ENCODE measurements at regions not wholly inside any gene's neighbourhood (a gene's known extent, or its start where the extent isn't known, plus 50 kb on each side); places are given as distances from the start of the nearest gene placed in this dataset.

GRCh38 chr1:43008115-43009060, 49.7 kb upstream of the SLC2A1 start (continued):
- TF ChIP-seq IKZF5 (CRISPR knock-in tag; IDR thresholded peaks at IDR 0.05) (peak; percentile 77; the same call in 1 of the 2 replicates), TBX3 (IDR thresholded peaks at IDR 0.05; ENCODE audit: borderline replicate concordance) (no peak), LCORL (IDR thresholded peaks at IDR 0.05) (no peak), LCORL (CRISPR knock-in tag; IDR thresholded peaks at IDR 0.05) (peak; percentile 74), THRA (CRISPR knock-in tag; IDR thresholded peaks at IDR 0.05; ENCODE audit: borderline replicate concordance) (peak; percentile 66; the same call in 1 of the 2 replicates), ZNF570 (CRISPR knock-in tag; IDR thresholded peaks at IDR 0.05; ENCODE audit: borderline replicate concordance) (no peak), ZNF512B (CRISPR knock-in tag; IDR thresholded peaks at IDR 0.05; ENCODE audit: borderline replicate concordance) (0 out of 2 replicates have a peak, but pooled peaks have one; percentile 65), RCOR2 (CRISPR knock-in tag; IDR thresholded peaks at IDR 0.05) (peak; percentile 57), TARDBP (CRISPR knock-in tag; IDR thresholded peaks at IDR 0.05) (peak; percentile 28; the same call in 1 of the 2 replicates), ARNTL (CRISPR knock-in tag; IDR thresholded peaks at IDR 0.05) (peak; percentile 44; the same call in 1 of the 2 replicates), SIN3B (IDR thresholded peaks at IDR 0.05; ENCODE audit: low read length) (no peak), ZC3H4 (CRISPR knock-in tag; IDR thresholded peaks at IDR 0.05; ENCODE audit: borderline replicate concordance) (no peak), CAMTA2 (CRISPR knock-in tag; IDR thresholded peaks at IDR 0.05; ENCODE audit: borderline replicate concordance) (no peak), MBNL3 (CRISPR knock-in tag; conservative IDR thresholded peaks at IDR 0.05) (no peak), ZNF766 (CRISPR knock-in tag; IDR thresholded peaks at IDR 0.05; ENCODE audit: borderline replicate concordance) (no peak), FIP1L1 (IDR thresholded peaks at IDR 0.05; ENCODE audit: borderline replicate concordance, insufficient read depth, low read depth, low read length) (no peak), ZFP82 (CRISPR knock-in tag; IDR thresholded peaks at IDR 0.05; ENCODE audit: borderline replicate concordance) (no peak), CC2D1A (CRISPR knock-in tag; IDR thresholded peaks at IDR 0.05) (no peak), ZNF841 (CRISPR knock-in tag; IDR thresholded peaks at IDR 0.05; ENCODE audit: borderline replicate concordance) (no peak), REXO4 (CRISPR knock-in tag; IDR thresholded peaks at IDR 0.05; ENCODE audit: borderline replicate concordance) (no peak), ATF4 (CRISPR knock-in tag; IDR thresholded peaks at IDR 0.05) (no peak), ZNF746 (CRISPR knock-in tag; IDR thresholded peaks at IDR 0.05) (0 out of 2 replicates have a peak, but pooled peaks have one; percentile 41), ZNF33B (CRISPR knock-in tag; IDR thresholded peaks at IDR 0.05) (no peak), ZNF616 (CRISPR knock-in tag; IDR thresholded peaks at IDR 0.05; ENCODE audit: low read depth) (no peak)

Measured in HepG2 (cell line).